ENCODE measurements at regions not wholly inside any gene's neighbourhood (a gene's known extent, or its start where the extent isn't known, plus 50 kb on each side); places are given as distances from the start of the nearest gene placed in this dataset.

GRCh38 chr2:78145997-78146722 is 624.0 kb upstream of the LRRTM4 start:
- TF ChIP-seq CTCF (IDR thresholded peaks at IDR 0.05): no peak

GRCh38 chr2:78147466-78147865 is 625.3 kb upstream of the LRRTM4 start:
- TF ChIP-seq CTCF (IDR thresholded peaks at IDR 0.05): no peak

- no peak for TF ChIP-seq CTCF (IDR thresholded peaks at IDR 0.05)
Observed at GRCh38 chr2:78154586-78154985, 632.4 kb upstream of the LRRTM4 start.

GRCh38 chr2:78162202-78162601 is 640.0 kb upstream of the LRRTM4 start:
- no peak for TF ChIP-seq CTCF (IDR thresholded peaks at IDR 0.05)

GRCh38 chr2:78175645-78176044 is 653.5 kb upstream of the LRRTM4 start:
- TF ChIP-seq CTCF (IDR thresholded peaks at IDR 0.05): no peak

- no peak for TF ChIP-seq CTCF (IDR thresholded peaks at IDR 0.05)
Observed at GRCh38 chr2:78201064-78201575, 678.9 kb upstream of the LRRTM4 start.

GRCh38 chr2:78202366-78202765 is 680.2 kb upstream of the LRRTM4 start:
- TF ChIP-seq CTCF (IDR thresholded peaks at IDR 0.05): no peak

Data from LNCAP (cell line).